Right atrium auricular region (tissue), 2 donors: ENCODE measurements at regions not wholly inside any gene's neighbourhood (a gene's known extent, or its start where the extent isn't known, plus 50 kb on each side); places are given as distances from the start of the nearest gene placed in this dataset.

Source experiments
- DNase-seq: peaks from one replicate; pipeline ENCODE4 v3.0.0-alpha.2; 2019; ENCODE audit warnings: low spot score
- H3K27ac ChIP-seq, 2 donors: fragments of 200-600 bp; sonication (generic); 1 replicate in 1 of 2; 2 replicates in 1 of 2; pipeline ENCODE4 v1.5.1; 2016 to 2019
- H3K27me3 ChIP-seq, 2 donors: fragments of 200-600 bp; sonication (generic); one replicate each; pipeline versions ENCODE4 v1.5.1 to v1.6.0; 2017 to 2019
- H3K36me3 ChIP-seq: fragments of 200-600 bp; sonication (generic); one replicate; pipeline ENCODE4 v1.5.1; 2016
- H3K4me1 ChIP-seq, 2 donors: fragments of 200-600 bp; sonication (generic); one replicate each; pipeline versions ENCODE4 v1.5.1 to v1.6.0; 2017 to 2019
- H3K4me3 ChIP-seq, 2 donors: fragments of 200-600 bp; sonication (generic); 1 replicate in 1 of 2; 2 replicates in 1 of 2; pipeline ENCODE4 v1.5.1; 2017 to 2019; ENCODE audit warnings: mild to moderate bottlenecking in 1 of 2, moderate library complexity in 1 of 2
- H3K9me3 ChIP-seq, 2 donors: fragments of 200-600 bp; sonication (generic); one replicate each; pipeline ENCODE4 v1.5.1; 2019
- TF ChIP-seq, protein P1 (sequence below), 2 donors: fragments of 200-600 bp; sonication (generic); IDR thresholded peaks; one replicate each; pipeline ENCODE4 v1.5.1; 2019; ENCODE audit warnings: antibody characterized with exemption in 2 of 2

DNA sequence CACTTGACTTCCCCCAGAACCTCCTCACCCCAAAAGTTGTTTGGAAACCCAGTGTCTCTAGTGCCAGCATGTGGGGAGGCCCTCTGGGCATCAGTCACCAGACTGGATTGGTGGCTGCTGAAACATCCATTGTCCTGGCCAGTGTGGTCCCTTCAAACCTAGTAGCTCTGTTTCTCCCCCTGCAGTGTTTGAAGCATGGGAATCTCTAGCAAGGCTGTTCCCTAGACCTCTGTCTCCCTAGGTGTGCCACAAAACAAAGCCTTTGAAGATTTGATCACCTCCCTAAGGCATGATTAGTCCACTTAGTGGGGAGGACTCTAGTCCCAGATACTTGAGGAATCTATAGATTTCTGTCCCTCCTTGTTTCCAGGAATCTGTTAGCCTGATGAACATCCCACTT is 60.3 kb downstream of the ARF6 start:
- no peak overlapping the region for H3K4me3 ChIP-seq
- no peaks in the 10 kb centered on the region for H3K9me3 ChIP-seq
- no peaks in the 10 kb centered on the region for H3K4me1 ChIP-seq
- no peak for DNase-seq
- H3K27ac ChIP-seq = no peak overlapping the region
- no peaks in the 10 kb centered on the region for H3K27me3 ChIP-seq
- TF ChIP-seq, protein P1, sequence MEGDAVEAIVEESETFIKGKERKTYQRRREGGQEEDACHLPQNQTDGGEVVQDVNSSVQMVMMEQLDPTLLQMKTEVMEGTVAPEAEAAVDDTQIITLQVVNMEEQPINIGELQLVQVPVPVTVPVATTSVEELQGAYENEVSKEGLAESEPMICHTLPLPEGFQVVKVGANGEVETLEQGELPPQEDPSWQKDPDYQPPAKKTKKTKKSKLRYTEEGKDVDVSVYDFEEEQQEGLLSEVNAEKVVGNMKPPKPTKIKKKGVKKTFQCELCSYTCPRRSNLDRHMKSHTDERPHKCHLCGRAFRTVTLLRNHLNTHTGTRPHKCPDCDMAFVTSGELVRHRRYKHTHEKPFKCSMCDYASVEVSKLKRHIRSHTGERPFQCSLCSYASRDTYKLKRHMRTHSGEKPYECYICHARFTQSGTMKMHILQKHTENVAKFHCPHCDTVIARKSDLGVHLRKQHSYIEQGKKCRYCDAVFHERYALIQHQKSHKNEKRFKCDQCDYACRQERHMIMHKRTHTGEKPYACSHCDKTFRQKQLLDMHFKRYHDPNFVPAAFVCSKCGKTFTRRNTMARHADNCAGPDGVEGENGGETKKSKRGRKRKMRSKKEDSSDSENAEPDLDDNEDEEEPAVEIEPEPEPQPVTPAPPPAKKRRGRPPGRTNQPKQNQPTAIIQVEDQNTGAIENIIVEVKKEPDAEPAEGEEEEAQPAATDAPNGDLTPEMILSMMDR (IDR thresholded peaks at IDR 0.05) = no peak
- H3K36me3 ChIP-seq = no peaks in the 10 kb centered on the region

DNA sequence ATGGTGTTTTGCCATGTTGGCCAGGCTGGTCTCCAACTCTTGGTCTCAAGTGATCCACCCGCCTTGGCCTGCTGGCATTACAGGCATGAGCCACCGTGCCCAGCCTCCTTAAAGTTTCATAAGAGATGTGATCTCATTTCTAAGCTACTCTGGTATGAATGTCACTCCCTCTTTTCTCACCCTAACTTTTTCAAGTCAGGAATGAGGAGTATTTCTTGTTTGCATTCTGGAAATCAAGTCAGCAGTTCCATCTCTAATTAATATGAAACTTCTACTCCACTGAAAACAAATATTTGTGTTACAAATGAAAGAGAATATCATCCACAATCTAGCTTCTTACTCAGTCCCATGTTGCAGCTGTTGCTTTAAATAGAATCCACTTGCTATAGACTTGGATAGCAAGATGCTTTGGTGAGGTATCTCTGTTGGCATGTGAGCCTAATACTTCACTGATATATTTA is 61.3 kb downstream of the ARF6 start:
- no peak overlapping the region for H3K27ac ChIP-seq
- TF ChIP-seq, protein P1 (IDR thresholded peaks at IDR 0.05) = no peak

DNA sequence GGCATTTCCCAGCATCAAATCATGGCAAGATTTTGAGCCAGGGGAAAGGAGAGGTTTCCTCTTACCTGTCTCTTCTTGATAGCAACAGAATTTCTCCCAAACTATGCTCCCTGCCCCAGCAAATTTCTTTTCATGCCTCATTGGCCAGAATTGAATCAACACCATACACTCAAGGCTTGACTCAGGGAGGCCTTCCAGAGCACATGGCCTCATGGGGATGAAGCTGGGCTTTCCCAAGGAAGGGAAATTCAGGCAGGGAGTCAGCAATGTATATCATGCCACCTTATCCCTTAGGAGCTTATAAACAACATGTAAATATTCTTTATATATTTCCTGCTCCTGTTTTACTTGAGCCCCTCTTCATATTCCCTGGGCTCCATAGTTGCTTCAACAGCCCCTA is 62.1 kb downstream of the ARF6 start:
- no peak overlapping the region for H3K27ac ChIP-seq
- no peaks in the 10 kb centered on the region for H3K9me3 ChIP-seq
- H3K4me1 ChIP-seq = no peaks in the 10 kb centered on the region
- TF ChIP-seq, protein P1 (IDR thresholded peaks at IDR 0.05) = no peak
- no peak overlapping the region for H3K4me3 ChIP-seq
- H3K36me3 ChIP-seq = no peaks in the 10 kb centered on the region
- no peaks in the 10 kb centered on the region for H3K27me3 ChIP-seq
- no peak for DNase-seq

More for the DNA sequence above, 61.3 kb downstream of the ARF6 start:
- Histone ChIP-seq H3K4me1 (no peaks in the 10 kb centered on the region), H3K4me3 (no peak overlapping the region), H3K36me3 (no peaks in the 10 kb centered on the region), H3K27me3 (no peaks in the 10 kb centered on the region), H3K9me3 (no peaks in the 10 kb centered on the region)
- no peak for DNase-seq

- H3K4me3 ChIP-seq = no peak overlapping the region
- DNase-seq = no peak
- no peaks in the 10 kb centered on the region for H3K27me3 ChIP-seq
- TF ChIP-seq, protein P1 (IDR thresholded peaks at IDR 0.05) = no peak
- H3K36me3 ChIP-seq = no peaks in the 10 kb centered on the region
- H3K4me1 ChIP-seq = no peaks in the 10 kb centered on the region
- no peak overlapping the region for H3K27ac ChIP-seq
- no peaks in the 10 kb centered on the region for H3K9me3 ChIP-seq
Observed at GRCh38 chr14:49957089-49957852, 64.4 kb downstream of the ARF6 start.

- Histone ChIP-seq H3K4me3 (no peak overlapping the region), H3K27ac (no peak overlapping the region), H3K9me3 (no peaks in the 10 kb centered on the region), H3K27me3 (no peaks in the 10 kb centered on the region), H3K36me3 (no peaks in the 10 kb centered on the region), H3K4me1 (no peaks in the 10 kb centered on the region)
- DNase-seq = no peak
- TF ChIP-seq, protein P1 (IDR thresholded peaks at IDR 0.05) = no peak
Observed at GRCh38 chr14:49959822-49960408, 67.0 kb downstream of the ARF6 start.
